Panc1 (cell line): ENCODE measurements at regions not wholly inside any gene's neighbourhood (a gene's known extent, or its start where the extent isn't known, plus 50 kb on each side); places are given as distances from the start of the nearest gene placed in this dataset.

Source experiments
- POLR2AphosphoS5 ChIP-seq: IDR thresholded peaks from 2 replicates; pipeline ENCODE4 v1.6.1; 2012; ENCODE audit warnings: mild to moderate bottlenecking, low read depth, low read length, moderate library complexity
- SIN3A ChIP-seq: IDR thresholded peaks from 2 replicates; pipeline ENCODE4 v1.6.1; 2012; ENCODE audit warnings: low read depth, mild to moderate bottlenecking, low read length, moderate library complexity, borderline replicate concordance; ENCODE audit not compliant: insufficient read depth
- TF ChIP-seq, protein P1 (sequence below): fragments of 450-650 bp; IDR thresholded peaks from 2 replicates; pipeline ENCODE4 v1.5.1; 2017; ENCODE audit warnings: mild to moderate bottlenecking

DNA sequence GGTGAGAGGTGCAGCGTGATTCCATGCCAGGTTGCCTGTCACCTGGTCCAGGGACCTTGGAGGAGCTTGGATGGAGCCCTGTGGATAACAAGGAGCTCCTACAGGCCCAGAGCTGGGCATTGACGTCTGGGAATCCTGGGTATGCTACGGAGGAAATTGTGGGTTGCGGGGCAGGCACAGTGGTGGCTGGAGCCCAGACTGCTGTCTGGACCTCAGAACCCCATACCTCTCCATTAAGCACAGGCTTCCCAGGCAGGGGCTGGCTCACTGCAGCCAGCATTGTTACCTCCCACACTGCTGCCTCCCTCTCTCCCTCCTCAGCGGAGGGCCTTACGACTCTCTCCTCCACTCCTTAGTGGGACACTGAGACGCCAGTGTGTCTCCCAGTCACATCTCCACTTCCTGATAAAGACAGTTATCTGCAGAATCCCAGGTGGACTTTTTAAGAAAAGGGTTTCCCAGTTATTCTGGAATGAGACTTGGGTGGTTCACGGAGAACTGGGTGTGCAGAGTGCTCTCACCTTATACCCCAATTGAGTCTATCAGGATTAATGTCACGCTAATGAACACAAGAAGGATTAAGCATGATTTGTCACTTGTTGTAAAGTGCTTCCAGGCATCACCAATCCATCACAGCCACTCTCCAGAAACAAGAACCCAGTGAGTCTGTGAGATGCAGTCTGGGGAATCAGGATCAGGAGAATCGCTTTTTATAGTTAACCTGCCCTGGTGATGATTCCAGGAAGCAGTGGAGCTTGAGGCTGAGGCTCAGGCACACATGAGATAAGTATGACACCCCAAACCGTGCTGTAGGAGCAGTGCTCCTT, 309.4 kb downstream of the RPS24 start:
- TF ChIP-seq, protein P1, sequence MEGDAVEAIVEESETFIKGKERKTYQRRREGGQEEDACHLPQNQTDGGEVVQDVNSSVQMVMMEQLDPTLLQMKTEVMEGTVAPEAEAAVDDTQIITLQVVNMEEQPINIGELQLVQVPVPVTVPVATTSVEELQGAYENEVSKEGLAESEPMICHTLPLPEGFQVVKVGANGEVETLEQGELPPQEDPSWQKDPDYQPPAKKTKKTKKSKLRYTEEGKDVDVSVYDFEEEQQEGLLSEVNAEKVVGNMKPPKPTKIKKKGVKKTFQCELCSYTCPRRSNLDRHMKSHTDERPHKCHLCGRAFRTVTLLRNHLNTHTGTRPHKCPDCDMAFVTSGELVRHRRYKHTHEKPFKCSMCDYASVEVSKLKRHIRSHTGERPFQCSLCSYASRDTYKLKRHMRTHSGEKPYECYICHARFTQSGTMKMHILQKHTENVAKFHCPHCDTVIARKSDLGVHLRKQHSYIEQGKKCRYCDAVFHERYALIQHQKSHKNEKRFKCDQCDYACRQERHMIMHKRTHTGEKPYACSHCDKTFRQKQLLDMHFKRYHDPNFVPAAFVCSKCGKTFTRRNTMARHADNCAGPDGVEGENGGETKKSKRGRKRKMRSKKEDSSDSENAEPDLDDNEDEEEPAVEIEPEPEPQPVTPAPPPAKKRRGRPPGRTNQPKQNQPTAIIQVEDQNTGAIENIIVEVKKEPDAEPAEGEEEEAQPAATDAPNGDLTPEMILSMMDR, result no peak
- no peak for TF ChIP-seq POLR2AphosphoS5
- no peak for TF ChIP-seq SIN3A
